ENCODE measurements at regions not wholly inside any gene's neighbourhood (a gene's known extent, or its start where the extent isn't known, plus 50 kb on each side); places are given as distances from the start of the nearest gene placed in this dataset.

GRCh38 chr15:66962522-66962921 lies 102.9 kb upstream of the SMAD3 start:
- Mint-ChIP-seq H3K4me3 (no peak overlapping the region), H3K9me3 (no peaks in the 10 kb centered on the region), H3K4me1 (peaks cover 13 to 20% of the 10 kb centered on the region in 2 experiments), H3K36me3 (ENCODE audit: insufficient read depth in 1 of 3, low read depth in 3 of 3) (no peaks in the 10 kb centered on the region), H3K27me3 (ENCODE audit: low read depth) (peaks cover 4% of the 10 kb centered on the region), H3K27ac (no peak overlapping the region)
- Histone ChIP-seq H2BK20ac (ENCODE audit: low read depth, low read length, poor library complexity, severe bottlenecking) (no peak overlapping the region), H3K9ac (ENCODE audit: extremely low read depth, insufficient read length, low read length) (no peak overlapping the region), H3K56ac (ENCODE audit: insufficient read length, low read depth, low read length) (no peak overlapping the region), H2BK12ac (ENCODE audit: insufficient read length, low read depth, low read length) (no peak overlapping the region), H3T11ph (ENCODE audit: low read length) (no peak overlapping the region), H3K23me2 (ENCODE audit: insufficient read length, low read depth, low read length, poor library complexity, severe bottlenecking) (no peaks in the 10 kb centered on the region), H3K14ac (ENCODE audit: insufficient read depth, low read length) (no peak overlapping the region), H3K79me2 (ENCODE audit: insufficient read depth, low read length) (no peaks in the 10 kb centered on the region), H3K4ac (ENCODE audit: low read depth, low read length) (no peak overlapping the region), H2BK120ac (ENCODE audit: low read depth, low read length, poor library complexity, severe bottlenecking) (no peak overlapping the region), H4K8ac (replicated peaks; ENCODE audit: insufficient read length, low read depth, low read length) (no peak overlapping the region), H2BK5ac (ENCODE audit: insufficient read length, low read length) (no peak overlapping the region), H3K4me2 (ENCODE audit: insufficient read depth, insufficient read length, low read length) (no peak overlapping the region), H4K5ac (ENCODE audit: insufficient read length, low read depth, low read length) (no peak overlapping the region), H4K20me1 (ENCODE audit: control insufficient read depth, insufficient read depth, insufficient read length) (no peaks in the 10 kb centered on the region), H3K27ac (ENCODE audit: insufficient read length, low read depth, low read length) (no peak overlapping the region), H4K91ac (ENCODE audit: insufficient read length, low read depth, low read length) (no peak overlapping the region), H3K4me1 (ENCODE audit: insufficient read depth, low read length) (no peaks in the 10 kb centered on the region), H2BK15ac (ENCODE audit: low read depth, low read length) (no peak overlapping the region), H2AFZ (ENCODE audit: low read length) (no peak overlapping the region), H2AK5ac (ENCODE audit: insufficient read length, low read length) (no peak overlapping the region), H3K79me1 (ENCODE audit: insufficient read depth, low read depth, low read length, poor library complexity, severe bottlenecking) (no peaks in the 10 kb centered on the region), H3K18ac (ENCODE audit: insufficient read length, low read depth, low read length) (no peak overlapping the region), H3K9me3 (ENCODE audit: control insufficient read depth, low read depth, low read length) (no peaks in the 10 kb centered on the region), H3K23ac (ENCODE audit: insufficient read length, low read depth, low read length) (no peak overlapping the region), H3K27me3 (ENCODE audit: insufficient read depth, low read length) (no peaks in the 10 kb centered on the region)
- TF ChIP-seq CTCF (conservative IDR thresholded peaks at IDR 0.05): no peak
- no peak for DNase-seq
- WGBS (ENCODE audit: extremely low coverage, insufficient read length, low lambda C conversion rate): no CpG with 5 or more reads among the region's 1 CpG

Data from H9 (cell line).